HG03025 (cell line): ENCODE measurements at regions not wholly inside any gene's neighbourhood (a gene's known extent, or its start where the extent isn't known, plus 50 kb on each side); places are given as distances from the start of the nearest gene placed in this dataset.
"Not testable (repeated sequence)": the region's sequence is repeated elsewhere in the genome, so short reads cannot be mapped to it uniquely, and the experiment has no call there.

Experiments used
- ATAC-seq: cut with Tn5 transposase; IDR thresholded peaks from one replicate; pipeline ENCODE4 v1.9.1; 2021; ENCODE audit warnings: mild to moderate bottlenecking, moderate library complexity; ENCODE audit not compliant: unreplicated experiment, low FRiP score

DNA sequence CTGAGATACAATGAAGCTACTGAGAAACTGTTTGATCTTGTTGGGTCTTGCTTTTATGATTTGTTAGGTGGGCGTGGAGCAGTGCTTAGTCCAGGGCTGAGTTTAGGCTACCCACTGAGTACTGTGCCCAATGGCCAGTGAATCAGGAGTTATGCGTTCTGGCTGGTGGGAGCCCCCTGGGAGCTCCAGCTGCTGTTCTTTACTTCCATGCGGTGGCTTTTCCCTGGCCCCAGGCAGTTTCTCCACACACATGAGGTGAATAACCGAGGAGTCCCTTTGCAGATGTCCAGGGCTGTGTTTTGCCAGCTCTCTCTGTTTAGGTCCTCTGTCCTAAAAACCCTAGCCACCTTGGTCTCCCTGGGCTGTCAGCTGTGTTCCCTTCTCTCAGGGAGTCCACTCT is 106.5 kb downstream of the KLF13 start:
- ATAC-seq = no peak

DNA sequence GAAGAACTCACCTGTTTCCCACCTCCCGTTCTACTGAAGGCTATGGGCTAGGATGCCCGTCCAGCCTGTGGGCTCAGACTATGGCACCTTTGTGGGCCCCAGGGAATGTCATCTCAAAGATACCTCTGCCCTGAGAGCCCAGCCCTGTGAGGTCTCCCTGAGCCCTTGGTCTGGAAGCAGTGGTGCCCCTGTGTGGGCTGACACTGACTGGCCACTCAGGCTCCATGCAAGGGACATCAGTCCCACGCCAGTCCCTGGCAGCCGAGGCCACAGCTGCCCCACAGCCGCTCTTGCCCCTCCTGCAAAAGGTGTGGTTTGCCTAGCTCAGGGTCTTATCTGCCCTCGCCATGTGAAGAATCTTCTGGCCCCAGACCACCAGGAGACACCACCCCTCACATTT is 106.9 kb downstream of the KLF13 start:
- no peak for ATAC-seq

DNA sequence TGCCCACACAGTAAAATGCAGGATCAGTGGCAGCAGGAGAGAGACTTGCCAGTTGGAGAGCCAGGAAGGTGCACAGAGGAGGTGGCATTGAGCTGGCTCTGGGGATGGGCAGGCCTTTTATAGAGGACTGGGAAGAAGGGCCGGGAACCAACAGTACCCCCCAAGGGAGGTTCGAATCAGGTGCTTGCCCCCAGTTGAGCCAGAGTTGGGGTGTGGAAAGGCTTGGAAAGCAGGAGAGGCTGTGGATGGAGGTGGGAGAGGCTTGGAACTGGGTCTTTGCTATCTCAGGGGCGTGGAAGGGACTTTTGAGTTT is 107.6 kb downstream of the KLF13 start:
- ATAC-seq = no peak

DNA sequence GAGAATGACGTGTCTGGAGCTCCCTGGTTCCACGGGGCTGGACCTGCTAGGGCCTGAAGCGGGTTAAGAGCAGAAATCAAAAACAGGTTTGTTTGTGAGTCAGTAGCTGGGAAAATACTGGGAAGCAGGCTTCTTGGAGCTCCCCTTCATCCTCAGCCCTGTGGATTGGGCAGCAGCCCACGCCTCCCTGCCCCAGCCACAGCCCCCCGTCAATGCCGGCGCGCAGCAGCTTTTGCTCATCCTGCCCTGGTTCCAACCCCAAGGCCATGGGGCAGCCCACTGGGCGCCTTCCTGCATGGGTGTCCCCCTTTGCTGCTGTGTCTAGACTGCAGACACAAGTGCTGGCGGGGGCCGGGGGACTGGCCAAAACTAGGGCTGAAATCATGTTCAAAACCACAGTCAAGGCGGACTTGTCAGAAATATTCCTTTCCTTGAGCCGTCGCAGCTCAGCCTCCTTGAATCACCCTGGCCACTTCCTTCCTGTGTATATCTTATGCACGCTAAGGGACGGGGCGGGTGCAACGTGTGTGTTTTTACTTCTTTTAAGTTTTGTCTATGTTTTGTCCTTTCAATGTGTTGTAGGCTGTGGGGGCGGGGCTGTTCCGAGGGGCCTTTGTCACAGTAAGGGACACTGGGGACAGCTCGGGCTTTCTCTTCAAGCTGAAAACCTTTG is 108.1 kb downstream of the KLF13 start:
- ATAC-seq = peak; percentile 32

DNA sequence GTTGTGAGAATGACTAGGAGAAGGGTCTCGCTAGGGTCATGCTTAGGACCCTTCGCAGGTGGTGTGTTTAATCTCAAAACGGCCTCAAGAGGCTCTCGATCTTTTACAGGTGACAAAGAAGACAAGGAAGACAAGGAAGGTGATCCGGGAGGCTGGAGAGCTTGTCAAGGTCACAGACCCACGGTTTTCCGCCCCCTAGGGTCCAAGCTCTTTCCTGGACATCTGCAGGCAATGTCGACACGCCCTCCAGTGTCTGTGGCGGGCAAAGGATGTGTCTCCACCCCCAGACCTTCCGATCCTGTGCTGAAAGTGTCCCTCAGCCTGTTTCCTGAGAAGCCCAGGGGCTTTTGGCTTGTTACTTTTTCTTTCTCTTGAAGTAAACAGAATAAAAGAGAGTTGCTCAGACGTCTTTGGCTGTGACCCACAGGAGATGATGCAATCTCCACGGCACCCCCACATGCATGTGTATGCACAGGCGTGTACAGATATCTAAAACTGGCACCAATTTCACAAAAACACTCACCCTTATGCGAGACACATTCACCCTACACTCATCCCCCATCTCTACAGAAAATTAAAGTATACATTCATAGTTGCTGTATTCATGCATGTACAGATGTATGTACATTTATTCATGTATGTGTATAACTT is 108.8 kb downstream of the KLF13 start:
- ATAC-seq = peak; percentile 63

DNA sequence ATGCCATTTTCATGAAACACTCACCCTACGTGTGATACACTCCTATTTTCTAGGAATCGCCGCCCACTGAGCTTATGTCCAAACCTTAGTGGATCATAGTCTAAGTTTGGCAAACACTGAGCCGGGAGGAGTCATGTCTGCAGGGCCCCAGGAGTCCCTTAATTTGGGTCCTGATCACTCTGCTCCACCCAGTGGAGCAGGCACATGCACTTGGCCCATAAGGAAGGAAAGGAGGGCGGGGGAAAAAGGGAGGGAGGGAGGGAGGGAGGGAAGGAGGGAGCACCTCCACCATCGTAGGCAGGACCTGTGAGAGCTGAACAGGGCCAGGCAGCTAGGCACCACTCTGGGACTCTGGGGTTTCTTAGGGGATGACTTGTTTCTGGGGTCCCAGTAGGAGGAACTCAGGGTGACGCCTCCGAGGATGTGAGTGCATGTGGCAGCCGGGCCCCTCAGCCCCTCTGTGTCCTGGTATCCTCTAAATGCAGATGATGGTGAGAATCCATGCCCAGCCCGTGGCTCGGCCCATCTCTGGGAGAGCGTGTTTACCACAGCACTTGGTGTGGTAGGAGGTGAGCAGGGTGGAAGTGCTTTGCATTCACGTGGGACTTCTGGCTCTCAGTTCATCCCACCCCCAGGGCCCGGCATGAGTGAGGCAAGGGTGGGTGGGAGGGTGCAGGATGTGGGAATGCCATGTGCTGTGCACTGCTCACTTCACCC is 109.4 kb downstream of the KLF13 start:
- ATAC-seq = no peak

DNA sequence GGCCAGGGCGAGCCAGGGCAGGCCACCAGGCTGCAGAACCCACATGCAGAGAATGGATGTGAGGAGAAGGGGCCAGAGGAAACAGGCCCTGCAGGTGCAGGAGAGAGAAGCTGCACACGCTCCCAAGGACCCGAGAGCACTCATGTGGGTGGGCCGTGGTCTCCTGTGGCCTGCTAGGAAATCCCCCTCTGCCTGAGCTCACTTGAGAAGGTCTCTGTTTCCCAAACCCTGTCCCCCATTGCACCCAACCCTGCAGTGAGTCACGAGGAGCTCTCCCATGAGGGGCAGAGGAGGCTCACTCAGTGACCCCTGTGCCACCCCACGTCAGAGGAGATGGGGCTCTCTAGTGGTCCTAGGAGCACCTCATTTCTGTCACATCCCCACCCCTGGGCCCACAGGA is 111.1 kb downstream of the KLF13 start:
- no peak for ATAC-seq

DNA sequence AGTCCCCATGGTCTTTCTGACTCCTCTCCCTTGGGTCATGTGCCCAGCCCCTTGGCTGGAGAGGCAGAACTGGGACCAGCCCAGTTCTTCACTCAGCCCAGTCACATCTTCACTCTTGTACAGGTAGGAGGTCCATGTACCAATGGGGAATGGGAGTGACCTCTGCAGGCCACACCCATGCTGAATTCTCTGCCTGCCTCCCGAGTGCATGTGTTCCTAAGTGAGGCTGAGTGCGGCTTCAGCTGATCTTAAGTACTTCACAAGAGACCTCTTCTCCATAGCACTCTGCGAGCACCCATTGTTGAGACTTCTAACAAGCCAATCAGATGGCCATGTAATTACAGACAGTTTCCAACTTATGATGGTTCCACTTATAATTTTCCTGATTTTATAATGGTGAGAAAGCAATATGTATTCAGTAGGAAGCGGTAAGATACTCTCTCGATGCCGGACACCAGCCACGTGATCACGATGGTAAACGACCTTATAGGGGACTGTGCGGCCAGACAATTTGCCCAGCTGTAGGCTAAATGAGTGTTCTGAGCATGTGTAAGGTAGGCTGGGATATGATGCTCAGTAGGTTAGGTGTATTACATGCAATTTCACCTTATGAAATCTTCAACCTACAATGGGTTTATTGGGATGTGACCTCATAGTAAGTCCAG is 112.1 kb downstream of the KLF13 start:
- ATAC-seq = no peak

DNA sequence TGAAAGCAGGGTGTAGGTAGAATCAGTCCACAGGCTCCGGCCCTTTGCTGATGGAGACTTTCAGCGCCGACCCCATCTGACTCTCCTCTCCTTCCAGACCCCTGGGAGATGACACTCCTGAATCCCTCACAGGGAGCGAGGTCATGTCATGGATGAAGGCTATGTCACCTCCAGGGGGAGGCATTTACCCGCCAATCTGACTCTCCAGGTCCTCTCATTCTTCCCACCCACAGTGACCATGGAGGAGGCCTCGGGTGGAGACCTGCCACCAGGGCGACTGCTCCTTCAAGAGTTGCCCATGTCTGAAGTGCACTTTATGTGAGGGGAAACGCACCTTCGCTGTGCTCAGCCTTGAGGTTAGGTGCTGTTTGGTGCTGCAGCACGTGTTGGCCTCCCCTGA is 112.7 kb downstream of the KLF13 start:
- ATAC-seq = no peak

DNA sequence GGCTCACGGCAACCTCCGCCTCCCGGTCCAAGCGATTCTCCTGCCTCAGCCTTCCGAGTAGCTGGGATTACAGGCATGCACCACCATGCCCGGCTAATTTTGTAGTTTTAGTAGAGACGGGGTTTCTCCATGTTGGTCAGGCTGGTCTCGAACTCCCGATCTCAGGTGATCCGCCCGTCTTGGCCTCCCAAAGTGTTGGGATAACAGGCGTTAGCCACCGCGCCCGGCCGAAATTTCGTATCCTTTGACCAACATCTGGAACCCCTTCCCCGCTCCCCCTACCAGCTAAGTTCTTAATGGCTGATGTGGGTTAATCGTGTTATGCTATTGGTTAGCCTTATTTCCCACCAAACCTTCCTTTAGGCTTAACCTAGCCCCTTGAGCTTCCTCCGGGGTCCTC is 113.6 kb downstream of the KLF13 start:
- ATAC-seq = not testable (repeated sequence)

DNA sequence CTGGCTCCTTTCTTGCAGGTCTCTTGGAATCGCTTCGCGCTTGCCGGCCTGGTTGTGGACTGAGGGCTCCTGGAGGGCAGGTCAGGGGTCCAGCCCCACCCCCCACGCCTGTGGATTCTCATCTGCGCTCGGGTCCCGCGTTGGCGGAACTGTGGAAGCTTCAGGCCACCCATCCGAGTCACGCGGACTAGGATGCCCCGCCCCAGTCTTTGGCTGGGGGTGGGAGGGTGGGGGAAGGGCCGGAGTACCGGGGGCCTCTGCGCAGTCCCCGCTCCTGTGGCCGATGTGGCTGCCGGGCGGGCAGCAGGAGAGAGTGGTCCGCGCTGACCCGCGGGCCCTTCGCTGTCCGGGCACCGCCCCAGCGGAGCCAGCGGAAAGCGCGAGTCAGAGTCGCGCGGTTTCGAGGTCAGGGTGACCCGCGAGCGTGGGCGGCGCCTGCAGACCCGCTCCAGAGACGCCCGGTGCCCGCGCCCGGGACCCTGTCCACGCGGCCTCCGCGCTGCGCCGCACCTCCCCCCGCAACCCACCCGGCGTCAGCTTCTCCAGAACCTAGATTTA is 114.2 kb downstream of the KLF13 start:
- no peak for ATAC-seq

DNA sequence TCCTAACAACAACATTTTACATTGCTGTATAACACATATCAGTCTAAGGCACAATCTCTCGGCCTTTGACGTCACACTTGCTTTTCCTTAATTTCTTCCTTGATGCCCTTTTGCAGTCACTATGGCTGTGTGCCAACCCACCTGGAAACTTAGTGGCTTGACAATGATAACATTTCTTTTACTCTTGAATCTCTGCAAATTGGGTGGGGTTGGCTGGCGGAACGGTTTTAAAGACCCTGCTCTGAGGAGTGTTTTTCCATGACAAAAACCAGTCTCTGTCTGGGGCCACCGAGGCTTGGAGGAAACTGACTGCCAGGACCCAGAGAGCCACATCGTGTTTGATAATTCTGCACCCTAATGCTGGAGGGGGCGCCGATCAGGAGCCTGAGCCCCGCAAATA is 115.6 kb downstream of the KLF13 start:
- no peak for ATAC-seq

DNA sequence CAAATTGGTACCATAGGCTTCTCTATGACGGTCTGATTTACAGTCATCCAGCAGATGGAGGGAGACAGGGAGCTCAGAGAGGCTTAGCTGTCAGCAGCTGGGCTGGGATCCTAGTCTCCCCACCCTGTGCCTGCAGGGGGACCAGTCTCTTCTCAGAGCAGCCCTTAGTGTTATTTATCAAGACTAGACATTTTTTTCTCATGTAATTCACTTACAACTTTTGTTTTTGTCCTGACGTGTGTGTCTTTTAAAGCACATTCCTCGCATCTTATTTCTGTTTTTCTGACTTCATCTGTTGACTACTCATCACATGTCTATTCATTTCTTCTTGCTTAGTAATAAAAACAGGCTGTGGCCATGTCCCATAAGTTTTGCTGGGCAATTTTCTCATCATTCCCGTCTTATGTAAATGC is 116.1 kb downstream of the KLF13 start:
- no peak for ATAC-seq

DNA sequence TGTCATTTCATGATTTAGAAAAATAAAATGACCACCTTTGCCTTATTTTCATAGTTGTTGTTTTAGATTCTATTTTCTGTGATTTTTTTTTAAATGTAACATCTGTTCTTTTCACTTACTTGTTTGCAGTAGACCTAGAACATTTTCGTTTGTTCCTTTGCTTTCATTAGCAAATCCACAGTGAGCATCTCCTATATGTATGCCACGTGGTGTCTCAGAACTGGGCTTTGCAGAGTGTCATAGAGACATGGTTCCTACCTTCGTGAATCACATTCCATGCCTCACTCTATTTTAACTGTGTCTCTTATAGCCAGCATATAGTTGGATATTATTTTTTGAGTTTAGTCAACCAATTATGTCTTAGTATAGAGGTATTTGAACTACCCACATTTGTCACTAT is 118.2 kb downstream of the KLF13 start:
- ATAC-seq = no peak

DNA sequence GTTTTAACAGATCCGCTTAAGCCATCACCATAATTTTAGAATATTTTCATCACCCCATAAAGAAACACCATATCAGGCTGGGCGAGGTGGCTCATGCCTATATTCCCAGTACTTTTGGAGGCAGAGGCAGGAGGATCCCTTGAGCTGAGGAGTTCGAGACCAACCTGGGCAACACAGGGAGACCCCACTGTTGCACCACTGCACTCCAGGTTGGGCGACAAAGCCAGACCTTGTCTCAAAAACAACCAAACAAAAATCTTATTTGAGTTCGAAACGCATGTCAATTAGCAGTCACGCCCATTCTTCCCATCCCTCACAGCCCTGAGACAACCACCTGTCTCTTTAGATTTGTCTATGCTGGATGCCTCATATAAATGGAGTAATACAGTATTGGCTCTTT is 119.9 kb downstream of the KLF13 start:
- ATAC-seq = no peak

DNA sequence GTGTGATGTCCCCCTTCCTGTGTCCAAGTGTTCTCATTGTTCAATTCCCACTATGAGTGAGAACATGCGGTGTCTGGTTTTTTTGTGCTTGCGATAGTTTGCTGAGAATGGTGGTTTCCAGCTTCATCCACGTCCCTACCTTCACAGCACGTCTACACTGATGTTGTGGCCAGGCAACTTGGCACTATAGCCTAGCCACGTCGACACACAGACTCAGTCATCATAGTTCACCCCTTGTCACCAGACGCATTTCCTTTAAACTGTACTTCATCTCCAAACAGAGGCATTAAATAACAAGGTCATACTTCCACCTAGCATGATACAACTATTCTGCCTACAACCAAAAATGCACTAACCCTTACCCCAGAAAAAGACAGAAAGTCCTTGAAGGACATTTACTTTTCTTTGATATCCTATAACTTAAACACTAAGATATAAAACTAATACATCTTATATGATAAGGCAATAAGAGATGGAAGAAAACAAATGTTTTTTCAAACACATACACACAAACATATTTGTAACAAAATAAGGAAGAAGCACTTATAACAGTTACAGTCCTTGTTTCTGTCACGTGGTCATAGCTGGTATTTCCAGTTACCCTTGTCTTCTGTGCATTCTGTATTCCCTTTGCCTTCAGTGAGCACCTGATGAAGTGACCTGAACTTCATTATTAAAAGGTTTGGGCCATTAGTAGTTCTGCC is 121.4 kb downstream of the KLF13 start:
- ATAC-seq = no peak

DNA sequence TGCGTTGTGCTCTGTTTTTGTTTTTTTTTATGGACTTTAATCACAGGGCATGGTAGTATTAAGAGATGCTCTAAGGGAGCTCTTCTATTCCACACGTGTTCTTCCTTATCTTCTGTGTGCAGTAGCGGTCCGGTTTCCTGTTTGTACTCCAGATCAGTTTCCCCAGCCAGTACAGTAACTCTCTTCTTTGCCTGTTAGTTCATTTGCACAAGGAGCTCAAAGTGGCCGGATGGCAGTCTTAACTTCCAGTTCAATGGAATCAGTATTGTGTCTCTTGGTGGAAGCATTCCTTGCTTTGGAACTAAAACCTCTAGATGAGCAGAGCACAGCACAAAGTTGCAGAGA is 122.0 kb downstream of the KLF13 start:
- ATAC-seq = no peak

DNA sequence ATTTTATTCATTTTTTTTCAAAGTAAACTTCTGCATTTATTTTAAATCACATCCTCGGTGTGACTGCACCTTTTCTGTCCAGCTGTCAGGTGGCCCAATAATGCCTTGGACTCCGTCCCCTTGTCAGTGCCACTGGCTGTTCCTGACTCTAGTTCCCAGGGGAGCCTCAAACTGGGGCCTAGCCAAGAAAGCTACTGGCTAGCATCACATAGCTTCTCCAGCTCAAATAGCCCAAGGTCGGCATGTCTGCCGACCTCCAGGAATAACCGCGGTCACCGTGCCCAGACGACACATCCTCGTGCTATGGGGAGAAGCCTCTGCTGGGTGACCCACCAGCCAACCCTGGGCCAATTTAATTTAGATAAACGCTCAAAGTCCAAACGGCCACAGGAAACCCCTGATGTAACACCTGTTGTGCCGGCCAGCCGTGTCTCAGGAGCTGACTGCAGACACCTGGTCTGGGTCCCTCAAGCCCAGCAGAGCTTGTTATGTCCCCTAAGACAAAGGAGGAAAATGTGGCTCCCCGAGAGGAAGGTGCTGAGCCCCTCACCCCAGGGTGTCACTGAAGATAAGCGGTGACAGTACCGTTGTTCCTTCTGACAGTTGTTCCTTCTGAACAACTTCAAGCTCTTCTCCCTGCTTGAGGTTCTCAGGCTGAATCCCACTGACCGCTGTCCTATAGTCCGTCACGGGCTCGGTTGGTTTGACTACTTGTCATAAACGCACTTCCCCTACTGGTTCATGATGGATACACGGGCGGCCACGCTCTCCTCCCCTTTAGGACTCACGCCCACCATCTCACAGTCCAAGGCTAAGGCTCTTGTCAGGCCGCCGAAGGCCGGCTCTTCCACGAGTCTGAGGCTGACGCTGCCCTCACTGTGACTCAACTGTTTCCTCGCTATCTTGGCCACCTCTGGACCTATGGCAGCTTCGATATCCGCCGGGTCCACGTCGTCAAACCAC is 126.2 kb downstream of the KLF13 start:
- ATAC-seq = no peak

DNA sequence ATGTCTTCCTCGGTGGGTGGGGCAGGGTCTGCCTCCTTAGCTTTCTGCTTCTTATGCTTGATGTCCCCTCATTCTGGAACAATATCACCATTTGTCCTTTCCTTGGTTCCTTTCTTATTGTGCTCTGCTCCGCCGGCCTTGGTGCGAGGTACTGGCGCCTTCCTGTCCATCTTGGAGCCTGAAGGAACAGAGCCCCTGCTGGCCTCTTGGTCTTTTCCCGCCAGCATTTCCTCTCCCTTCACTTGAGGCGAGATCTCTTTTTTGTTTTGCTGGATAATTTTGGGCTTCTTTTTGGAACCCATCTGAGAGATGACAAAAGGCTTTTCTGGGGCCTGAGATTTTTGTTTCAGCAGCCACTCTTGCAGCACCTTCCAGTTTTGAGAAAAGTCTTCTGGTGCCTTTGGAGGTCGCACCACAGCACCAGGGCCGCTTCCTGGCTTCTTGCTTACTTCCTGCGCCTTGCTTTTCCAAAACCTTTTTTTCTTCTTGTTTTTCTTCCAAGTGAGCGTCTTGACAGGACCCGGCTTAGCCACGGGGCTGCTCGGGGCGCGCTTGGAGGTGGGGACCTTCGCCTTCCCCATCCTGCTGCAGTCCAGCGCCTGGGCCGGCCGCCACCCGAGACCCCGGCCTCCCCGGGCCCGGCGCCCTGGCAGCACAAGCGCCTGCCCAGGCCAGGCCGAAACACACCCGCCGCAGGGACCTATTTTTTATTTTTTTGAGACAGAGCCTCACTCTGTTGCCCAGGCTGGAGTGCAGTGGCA is 127.1 kb downstream of the KLF13 start:
- ATAC-seq = no peak
